ENCODE measurements at regions not wholly inside any gene's neighbourhood (a gene's known extent, or its start where the extent isn't known, plus 50 kb on each side); places are given as distances from the start of the nearest gene placed in this dataset.

- POLR2A ChIA-PET: no interaction called here
- Histone ChIP-seq H3K27ac (no peak overlapping the region), H3K4me2 (no peak overlapping the region), H3K9me3 (no peaks in the 10 kb centered on the region), H3K4me1 (no peaks in the 10 kb centered on the region), H3K4me3 (no peak overlapping the region)
- CTCF ChIA-PET: no interaction called here
- ATAC-seq (no peak), FAIRE-seq (no peak), DNase-seq (ENCODE audit: low read depth in 1 of 2, low spot score in 1 of 2) (no peak)
- TF ChIP-seq NR3C1 (IDR thresholded peaks at IDR 0.05) (no peak), BHLHE40 (IDR thresholded peaks at IDR 0.05; ENCODE audit: low read depth, low read length) (no peak), ZFP36 (IDR thresholded peaks at IDR 0.05; ENCODE audit: borderline replicate concordance, partially characterized antibody) (no peak)
- WGBS (ENCODE audit: missing lambda C conversion rate): 72% methylated on average over 31 of the region's 34 CpGs
Observed at GRCh38 chr7:156105337-156106106, 293.3 kb upstream of the SHH start.

- ChIA-PET CTCF (interaction anchor here (1.1 to 1.6 kb wide), 2 partner anchors 12 to 19 kb away, joined by 3 read pairs; no protein-coding TSS in a partner anchor), POLR2A (no interaction called here)
- H3K4me1 ChIP-seq: no peaks in the 10 kb centered on the region
- TF ChIP-seq ATOH8 (CRISPR knock-in tag; IDR thresholded peaks at IDR 0.05; ENCODE audit: low read depth) (no peak), PHF8 (IDR thresholded peaks at IDR 0.05; ENCODE audit: borderline replicate concordance, low read depth) (no peak), EHMT2 (IDR thresholded peaks at IDR 0.05; ENCODE audit: low read depth) (no peak), RARB (CRISPR knock-in tag; IDR thresholded peaks at IDR 0.05) (no peak)
- FAIRE-seq (no peak), DNase-seq (ENCODE audit: low read depth in 1 of 2, low spot score in 1 of 2) (no peak), ATAC-seq (no peak)
- no peak overlapping the region for H3K4me2 ChIP-seq
- no peak overlapping the region for H3K4me3 ChIP-seq
- 63% methylated on average over 27 of the region's 39 CpGs for WGBS (ENCODE audit: missing lambda C conversion rate)
- no peaks in the 10 kb centered on the region for H3K9me3 ChIP-seq
- H3K27ac ChIP-seq: no peak overlapping the region
Observed at GRCh38 chr7:156104501-156105336, 292.5 kb upstream of the SHH start.

- FAIRE-seq: no peak
Observed at GRCh38 chr7:156102267-156102666, 290.0 kb upstream of the SHH start.

GRCh38 chr7:156101355-156101754, 289.1 kb upstream of the SHH start:
- peak; percentile 28 for FAIRE-seq
- ChIA-PET POLR2A (no interaction called here), CTCF (no interaction called here)
- TF ChIP-seq HDAC2 (IDR thresholded peaks at IDR 0.05) (no peak), POLR2A (IDR thresholded peaks at IDR 0.05; ENCODE audit: low read length) (0 out of 2 replicates have a peak, but pooled peaks have one; percentile 9)
- 64% methylated on average over 6 of the region's 6 CpGs for WGBS (ENCODE audit: missing lambda C conversion rate)
- peaks cover 10% of the 10 kb centered on the region for H3K4me1 ChIP-seq
- no peak for DNase-seq (ENCODE audit: low read depth in 1 of 2, low spot score in 1 of 2)
- no peak overlapping the region for H3K27ac ChIP-seq
- no peak overlapping the region for H3K4me2 ChIP-seq
- no peak overlapping the region for H3K4me3 ChIP-seq
- ATAC-seq: no peak
- H3K9me3 ChIP-seq: no peaks in the 10 kb centered on the region

More at GRCh38 chr7:156102267-156102666, 290.0 kb upstream of the SHH start:
- ChIA-PET POLR2A (no interaction called here), CTCF (no interaction called here)
- no peak for TF ChIP-seq PBX3 (IDR thresholded peaks at IDR 0.05)
- no peak for TF ChIP-seq USF2 (IDR thresholded peaks at IDR 0.05)
- TF ChIP-seq EP300 (IDR thresholded peaks at IDR 0.05): no peak
- TF ChIP-seq RCOR1 (IDR thresholded peaks at IDR 0.05; ENCODE audit: low read depth, low read length): no peak
- Histone ChIP-seq H3K4me2 (no peak overlapping the region), H3K4me1 (peaks cover 9% of the 10 kb centered on the region), H3K27ac (no peak overlapping the region), H3K9me3 (no peaks in the 10 kb centered on the region), H3K4me3 (no peak overlapping the region)
- DNase-seq (ENCODE audit: low read depth in 1 of 2, low spot score in 1 of 2): no peak
- WGBS (ENCODE audit: missing lambda C conversion rate): 32% methylated on average over 1 of the region's 1 CpG
- no peak for ATAC-seq
